Astrocyte of the cerebellum (primary cell): ENCODE measurements at regions not wholly inside any gene's neighbourhood (a gene's known extent, or its start where the extent isn't known, plus 50 kb on each side); places are given as distances from the start of the nearest gene placed in this dataset.

Experiments used
- DNase-seq: peaks from one replicate; pipeline ENCODE4 v3.0.0-alpha.2; 2011; ENCODE audit warnings: low read depth
- H3K4me3 ChIP-seq: 2 replicates; pipeline ENCODE4 v1.5.1; 2011; ENCODE audit warnings: mild to moderate bottlenecking, low read depth, low read length, moderate library complexity
- CTCF ChIP-seq: IDR thresholded peaks from 2 replicates; pipeline ENCODE4 v1.5.1; 2012; ENCODE audit warnings: low read length, low read depth, moderate library complexity, mild to moderate bottlenecking; ENCODE audit errors: missing control alignments
- in situ Hi-C: cut with HindIII; loops from 2 replicates; pipeline ENCODE4 v1.10.0; 2017; ENCODE audit warnings: low sequenced_read_pairs

- no peak for DNase-seq
- no peak overlapping the region for H3K4me3 ChIP-seq
- in situ Hi-C loops = loop anchor here (5.0 to 25.0 kb wide), 2 partner anchors 38 to 253 kb away; no protein-coding TSS in a partner anchor
- no peak for TF ChIP-seq CTCF
These were observed 167.1 kb upstream of the FBXL4 start for GRCh38 chr6:99114769-99115406.

- no peak for TF ChIP-seq CTCF
- no peak for DNase-seq
- H3K4me3 ChIP-seq = no peak overlapping the region
- in situ Hi-C loops = loop anchor here (5.0 to 25.0 kb wide), 2 partner anchors 34 to 249 kb away; no protein-coding TSS in a partner anchor
These were observed 163.8 kb upstream of the FBXL4 start for GRCh38 chr6:99111590-99111989.

- no peak for DNase-seq
- in situ Hi-C loops = loop anchor here (5.0 to 25.0 kb wide), 2 partner anchors 33 to 248 kb away; no protein-coding TSS in a partner anchor
- no peak overlapping the region for H3K4me3 ChIP-seq
- no peak for TF ChIP-seq CTCF
These were observed 162.3 kb upstream of the FBXL4 start for GRCh38 chr6:99110029-99110428.

GRCh38 chr6:99104218-99104617 lies 156.5 kb upstream of the FBXL4 start:
- DNase-seq = no peak
- in situ Hi-C loops = loop anchor here (25.0 kb wide), 1 partner anchor 242 kb away; no protein-coding TSS in a partner anchor
- no peak overlapping the region for H3K4me3 ChIP-seq
- TF ChIP-seq CTCF = no peak

- DNase-seq = no peak
- TF ChIP-seq CTCF = no peak
- in situ Hi-C loops = no loop called here
- H3K4me3 ChIP-seq = no peak overlapping the region
These were observed 151.5 kb upstream of the FBXL4 start for GRCh38 chr6:99099243-99099642.

- DNase-seq = no peak
- in situ Hi-C loops = no loop called here
- TF ChIP-seq CTCF = no peak
- H3K4me3 ChIP-seq = no peak overlapping the region
These were observed 148.4 kb upstream of the FBXL4 start for GRCh38 chr6:99096170-99096569.
